Prostate gland (tissue), 2 donors: ENCODE measurements at regions not wholly inside any gene's neighbourhood (a gene's known extent, or its start where the extent isn't known, plus 50 kb on each side); places are given as distances from the start of the nearest gene placed in this dataset.

ENCODE experiments used
- DNase-seq: peaks from one replicate; pipeline ENCODE4 v3.0.0-alpha.2; 2019; ENCODE audit warnings: low spot score
- H3K27ac ChIP-seq, 2 donors: fragments of 200-600 bp; sonication (generic); 2 replicates each; pipeline ENCODE4 v1.5.1; 2017 to 2019
- H3K27me3 ChIP-seq: fragments of 200-600 bp; sonication (generic); replicated peaks from 2 replicates; pipeline ENCODE4 v1.5.1; 2019; ENCODE audit not compliant: insufficient read depth
- H3K36me3 ChIP-seq, 2 donors: fragments of 200-600 bp; sonication (generic); 1 replicate in 1 of 2; 2 replicates in 1 of 2; pipeline versions ENCODE4 v1.5.1 to v1.8.1; 2017 to 2019
- H3K4me1 ChIP-seq: fragments of 200-600 bp; sonication (generic); replicated peaks from 2 replicates; pipeline ENCODE4 v1.5.1; 2019
- H3K4me3 ChIP-seq, 2 donors: fragments of 200-600 bp; sonication (generic); 2 replicates each; pipeline ENCODE4 v1.5.1; 2017 to 2019
- H3K9me3 ChIP-seq: fragments of 200-600 bp; sonication (generic); 2 replicates; pipeline ENCODE4 v1.5.1; 2017
- CTCF ChIP-seq, 4 experiments: fragments of 200-600 bp in 2 of 4; fragments of 450-650 bp in 2 of 4; sonication (generic) in 2 of 4; IDR thresholded peaks; 1 replicate in 3 of 4; 2 replicates in 1 of 4; pipeline ENCODE4 v1.5.1; 2016 to 2019; ENCODE audit warnings: antibody characterized with exemption in 4 of 4, mild to moderate bottlenecking in 2 of 4, moderate library complexity in 2 of 4
- POLR2A ChIP-seq: fragments of 450-650 bp; IDR thresholded peaks from one replicate; pipeline ENCODE4 v1.6.1; 2016; ENCODE audit warnings: antibody characterized with exemption, mild to moderate bottlenecking
- POLR2AphosphoS5 ChIP-seq: sonication (generic); formaldehyde crosslinking; IDR thresholded peaks from one replicate; pipeline ENCODE4 v1.6.1; 2017; ENCODE audit warnings: antibody characterized with exemption
- WGBS: methylation state at CpG from one replicate; pipeline ENCODE4 v1.1.5; 2018; 5-methylcytosine and 5-hydroxymethylcytosine counted together
- intact Hi-C: fragments of 100-400 bp; cut with DNase I; formaldehyde crosslinking; loops from one replicate; pipeline ENCODE4 v1.14.2; 2022

- Histone ChIP-seq H3K9me3 (no peaks in the 10 kb centered on the region), H3K27me3 (no peaks in the 10 kb centered on the region), H3K27ac (no peak overlapping the region), H3K36me3 (no peaks in the 10 kb centered on the region), H3K4me3 (no peak overlapping the region), H3K4me1 (no peaks in the 10 kb centered on the region)
- no peak for TF ChIP-seq POLR2A
- no peak for TF ChIP-seq POLR2AphosphoS5
- no peak for TF ChIP-seq CTCF (IDR thresholded peaks at IDR 0.05)
- WGBS, result 97% methylated on average over 4 of the region's 4 CpGs
- DNase-seq, result no peak
- intact Hi-C loops, result no loop called here
Measured at GRCh38 chr17:72315122-72315913, 194.5 kb downstream of the SOX9 start.

- Histone ChIP-seq H3K36me3 (no peaks in the 10 kb centered on the region), H3K9me3 (no peaks in the 10 kb centered on the region), H3K4me3 (no peak overlapping the region), H3K27ac (no peak overlapping the region), H3K27me3 (no peaks in the 10 kb centered on the region), H3K4me1 (no peaks in the 10 kb centered on the region)
- no peak for TF ChIP-seq POLR2A
- no peak for TF ChIP-seq POLR2AphosphoS5
- TF ChIP-seq CTCF (IDR thresholded peaks at IDR 0.05), result no peak
- intact Hi-C loops, result no loop called here
- 65% methylated on average over 5 of the region's 5 CpGs for WGBS
- no peak for DNase-seq
Measured at GRCh38 chr17:72318131-72318530, 197.3 kb downstream of the SOX9 start.

- no peak for DNase-seq
- TF ChIP-seq POLR2A (no peak), CTCF (IDR thresholded peaks at IDR 0.05) (no peak), POLR2AphosphoS5 (no peak)
- Histone ChIP-seq H3K27ac (no peak overlapping the region), H3K9me3 (no peaks in the 10 kb centered on the region), H3K4me3 (no peak overlapping the region), H3K27me3 (no peaks in the 10 kb centered on the region), H3K4me1 (no peaks in the 10 kb centered on the region), H3K36me3 (no peaks in the 10 kb centered on the region)
- intact Hi-C loops, result no loop called here
- WGBS, result 86% methylated on average over 4 of the region's 4 CpGs
Measured at GRCh38 chr17:72321896-72322295, 201.1 kb downstream of the SOX9 start.

GRCh38 chr17:72332367-72332766 lies 211.5 kb downstream of the SOX9 start:
- no peaks in the 10 kb centered on the region for H3K9me3 ChIP-seq
- H3K27me3 ChIP-seq, result no peaks in the 10 kb centered on the region
- intact Hi-C loops, result no loop called here
- H3K4me3 ChIP-seq, result no peak overlapping the region
- H3K27ac ChIP-seq, result no peak overlapping the region
- no peaks in the 10 kb centered on the region for H3K4me1 ChIP-seq
- WGBS, result 82% methylated on average over 3 of the region's 3 CpGs
- no peak for TF ChIP-seq POLR2A
- H3K36me3 ChIP-seq, result no peaks in the 10 kb centered on the region
- DNase-seq, result no peak

- TF ChIP-seq POLR2A (no peak), POLR2AphosphoS5 (no peak), CTCF (IDR thresholded peaks at IDR 0.05) (no peak)
- WGBS, result 81% methylated on average over 2 of the region's 2 CpGs
- Histone ChIP-seq H3K4me3 (no peak overlapping the region), H3K4me1 (no peaks in the 10 kb centered on the region), H3K9me3 (no peaks in the 10 kb centered on the region), H3K27me3 (no peaks in the 10 kb centered on the region), H3K27ac (no peak overlapping the region), H3K36me3 (no peaks in the 10 kb centered on the region)
- intact Hi-C loops, result no loop called here
- no peak for DNase-seq
Measured at GRCh38 chr17:72333570-72333969, 212.8 kb downstream of the SOX9 start.
